Right lobe of liver (tissue), 4 donors: ENCODE measurements at regions not wholly inside any gene's neighbourhood (a gene's known extent, or its start where the extent isn't known, plus 50 kb on each side); places are given as distances from the start of the nearest gene placed in this dataset.

Experiments
- POLR2A ChIP-seq: fragments of 450-650 bp; IDR thresholded peaks from one replicate; pipeline ENCODE4 v1.6.1; 2017; ENCODE audit warnings: antibody characterized with exemption, mild to moderate bottlenecking
- TF ChIP-seq, protein P1 (sequence below), 4 donors: fragments of 200-600 bp in 3 of 4; fragments of 450-650 bp in 1 of 4; IDR thresholded peaks; one replicate each; pipeline versions ENCODE4 v1.5.1 to v1.8.0; 2016 to 2022; ENCODE audit warnings: antibody characterized with exemption in 4 of 4, mild to moderate bottlenecking in 2 of 4
- donor health status: DM: no; HTN: no; CAD: no.
- donor health status: DM: no; HTN: no; CAD: no.
- donor health status: DM: no; HTN: yes; CAD: no.

DNA sequence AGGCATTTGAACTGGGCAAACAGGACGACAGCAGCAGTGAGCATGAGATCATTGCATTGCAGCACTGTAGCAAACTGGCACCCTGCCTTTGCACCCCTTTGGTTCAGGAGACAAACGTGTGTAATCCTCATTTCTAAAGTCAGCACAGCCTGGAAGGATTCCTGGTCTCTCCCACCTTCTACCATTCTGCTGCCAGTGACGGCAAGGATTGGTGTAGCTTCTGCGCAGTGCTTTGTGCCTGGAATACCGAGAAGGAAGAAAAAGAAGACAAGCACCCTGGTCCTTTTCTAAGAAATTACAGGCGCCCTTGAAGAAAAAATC, 805.3 kb downstream of the USP25 start:
- TF ChIP-seq, protein P1, sequence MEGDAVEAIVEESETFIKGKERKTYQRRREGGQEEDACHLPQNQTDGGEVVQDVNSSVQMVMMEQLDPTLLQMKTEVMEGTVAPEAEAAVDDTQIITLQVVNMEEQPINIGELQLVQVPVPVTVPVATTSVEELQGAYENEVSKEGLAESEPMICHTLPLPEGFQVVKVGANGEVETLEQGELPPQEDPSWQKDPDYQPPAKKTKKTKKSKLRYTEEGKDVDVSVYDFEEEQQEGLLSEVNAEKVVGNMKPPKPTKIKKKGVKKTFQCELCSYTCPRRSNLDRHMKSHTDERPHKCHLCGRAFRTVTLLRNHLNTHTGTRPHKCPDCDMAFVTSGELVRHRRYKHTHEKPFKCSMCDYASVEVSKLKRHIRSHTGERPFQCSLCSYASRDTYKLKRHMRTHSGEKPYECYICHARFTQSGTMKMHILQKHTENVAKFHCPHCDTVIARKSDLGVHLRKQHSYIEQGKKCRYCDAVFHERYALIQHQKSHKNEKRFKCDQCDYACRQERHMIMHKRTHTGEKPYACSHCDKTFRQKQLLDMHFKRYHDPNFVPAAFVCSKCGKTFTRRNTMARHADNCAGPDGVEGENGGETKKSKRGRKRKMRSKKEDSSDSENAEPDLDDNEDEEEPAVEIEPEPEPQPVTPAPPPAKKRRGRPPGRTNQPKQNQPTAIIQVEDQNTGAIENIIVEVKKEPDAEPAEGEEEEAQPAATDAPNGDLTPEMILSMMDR (IDR thresholded peaks at IDR 0.05): no peak
- TF ChIP-seq POLR2A: peak; percentile 70
